ENCODE measurements at regions not wholly inside any gene's neighbourhood (a gene's known extent, or its start where the extent isn't known, plus 50 kb on each side); places are given as distances from the start of the nearest gene placed in this dataset.

- no peak for TF ChIP-seq PPARA (CRISPR knock-in tag; IDR thresholded peaks at IDR 0.05; ENCODE audit: borderline replicate concordance)
- TF ChIP-seq ZNF70 (CRISPR knock-in tag; IDR thresholded peaks at IDR 0.05): no peak
- TF ChIP-seq TCF4 (CRISPR knock-in tag; IDR thresholded peaks at IDR 0.05; ENCODE audit: borderline replicate concordance): no peak
- no peak for TF ChIP-seq GLIS3 (CRISPR knock-in tag; IDR thresholded peaks at IDR 0.05)
- ATAC-seq: no peak
Observed at GRCh38 chr3:25945366-25945765, 155.5 kb downstream of the OXSM start.

- no peak for TF ChIP-seq GLIS3 (CRISPR knock-in tag; IDR thresholded peaks at IDR 0.05)
- TF ChIP-seq ISL1 (CRISPR knock-in tag; IDR thresholded peaks at IDR 0.05): no peak
- no peak for TF ChIP-seq TCF4 (CRISPR knock-in tag; IDR thresholded peaks at IDR 0.05; ENCODE audit: borderline replicate concordance)
- no peak for TF ChIP-seq ZNF70 (CRISPR knock-in tag; IDR thresholded peaks at IDR 0.05)
- no peak for TF ChIP-seq RARB (CRISPR knock-in tag; IDR thresholded peaks at IDR 0.05)
- no peak for TF ChIP-seq CREB5 (CRISPR knock-in tag; IDR thresholded peaks at IDR 0.05; ENCODE audit: low read depth)
- TF ChIP-seq POU6F1 (CRISPR knock-in tag; IDR thresholded peaks at IDR 0.05; ENCODE audit: borderline replicate concordance, low read depth): no peak
- ATAC-seq: no peak
Observed at GRCh38 chr3:25945836-25946235, 155.9 kb downstream of the OXSM start.

GRCh38 chr3:25952133-25952532 is 162.2 kb downstream of the OXSM start:
- TF ChIP-seq PATZ1 (CRISPR knock-in tag; IDR thresholded peaks at IDR 0.05; ENCODE audit: borderline replicate concordance) (no peak), GLIS3 (CRISPR knock-in tag; IDR thresholded peaks at IDR 0.05) (no peak), CSDC2 (CRISPR knock-in tag; IDR thresholded peaks at IDR 0.05) (no peak), RARB (CRISPR knock-in tag; IDR thresholded peaks at IDR 0.05) (no peak), ZNF70 (CRISPR knock-in tag; IDR thresholded peaks at IDR 0.05) (no peak), ZNF8 (CRISPR knock-in tag; IDR thresholded peaks at IDR 0.05) (no peak), ESRRG (CRISPR knock-in tag; IDR thresholded peaks at IDR 0.05) (no peak), ZFP3 (CRISPR knock-in tag; IDR thresholded peaks at IDR 0.05) (no peak), CSRNP3 (CRISPR knock-in tag; IDR thresholded peaks at IDR 0.05) (no peak), BACH2 (CRISPR knock-in tag; IDR thresholded peaks at IDR 0.05; ENCODE audit: borderline replicate concordance) (no peak), OSR1 (CRISPR knock-in tag; IDR thresholded peaks at IDR 0.05) (no peak), TSHZ2 (CRISPR knock-in tag; IDR thresholded peaks at IDR 0.05) (no peak), TCF4 (CRISPR knock-in tag; IDR thresholded peaks at IDR 0.05; ENCODE audit: borderline replicate concordance) (no peak), ZNF565 (CRISPR knock-in tag; conservative IDR thresholded peaks at IDR 0.05; ENCODE audit: low read depth) (no peak), CREB5 (CRISPR knock-in tag; IDR thresholded peaks at IDR 0.05; ENCODE audit: low read depth) (no peak), SNAI2 (CRISPR knock-in tag; IDR thresholded peaks at IDR 0.05) (no peak), POU6F1 (CRISPR knock-in tag; IDR thresholded peaks at IDR 0.05; ENCODE audit: borderline replicate concordance, low read depth) (no peak), PPARA (CRISPR knock-in tag; IDR thresholded peaks at IDR 0.05; ENCODE audit: borderline replicate concordance) (no peak)
- ATAC-seq: no peak

Measured in SK-N-SH treated with all-trans-retinoic acid at 6 μM for 48 hours (cell line).